ENCODE measurements at regions not wholly inside any gene's neighbourhood (a gene's known extent, or its start where the extent isn't known, plus 50 kb on each side); places are given as distances from the start of the nearest gene placed in this dataset.
"Not testable (repeated sequence)": the region's sequence is repeated elsewhere in the genome, so short reads cannot be mapped to it uniquely, and the experiment has no call there.

DNA sequence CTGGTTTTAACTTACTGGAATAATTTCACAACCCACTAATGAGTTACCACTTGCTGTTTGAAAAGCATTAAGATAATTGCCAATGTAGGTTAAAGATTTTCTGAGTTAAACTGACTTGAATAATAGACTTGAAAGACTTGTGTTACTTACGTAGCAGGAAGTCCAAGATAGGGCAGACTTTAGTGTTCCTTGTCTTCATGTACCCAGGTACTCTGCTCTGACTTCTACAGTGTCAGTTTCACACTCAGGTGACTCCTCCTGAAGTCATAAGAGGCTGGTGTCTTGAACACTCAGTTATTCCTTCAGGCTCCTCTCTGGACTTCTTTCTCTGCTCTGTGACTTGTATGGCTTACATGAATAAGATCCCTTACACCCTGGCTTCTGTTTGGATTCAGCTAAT is 76.3 kb upstream of the SGK1 start:
- ATAC-seq (no peak), DNase-seq (no peak)
- Histone ChIP-seq H3K4me3 (ENCODE audit: low read length) (no peak overlapping the region), H3K36me3 (ENCODE audit: control insufficient read depth in 2 of 3, insufficient read depth in 3 of 3, low read length in 3 of 3) (no peaks in the 10 kb centered on the region), H3K9me3 (ENCODE audit: control insufficient read depth in 2 of 3, low read length in 3 of 3) (no peaks in the 10 kb centered on the region), H3K27ac (ENCODE audit: low read depth, low read length) (no peak overlapping the region), H3K27me3 (ENCODE audit: control insufficient read depth in 2 of 2, insufficient read depth in 2 of 2, low read length in 2 of 2) (no peaks in the 10 kb centered on the region), H3K4me1 (ENCODE audit: control insufficient read depth in 2 of 2, insufficient read depth in 2 of 2, low read length in 2 of 2) (no peaks in the 10 kb centered on the region)
- H3K4me3 Mint-ChIP-seq = no peak overlapping the region
- peaks cover 0 to 1% (median 0%) of the 10 kb centered on the region in 5 donors for H3K36me3 Mint-ChIP-seq
- H3K4me1 Mint-ChIP-seq = peaks cover 0 to 11% (median 6%) of the 10 kb centered on the region in 7 donors
- intact Hi-C loops (cut with micrococcal nuclease) = no loop called here
- H3K27me3 Mint-ChIP-seq = no peaks in the 10 kb centered on the region
- H3K27ac Mint-ChIP-seq = peak overlapping the region in 1 of 9 donors; percentile 25
- ChIA-PET POLR2A (no interaction called here), CTCF (interaction anchor here (0.6 kb wide), 1 partner anchor 248 kb away, joined by 3 read pairs; no protein-coding TSS in a partner anchor)
- peaks cover 0 to 3% (median 0%) of the 10 kb centered on the region in 11 donors for H3K9me3 Mint-ChIP-seq

DNA sequence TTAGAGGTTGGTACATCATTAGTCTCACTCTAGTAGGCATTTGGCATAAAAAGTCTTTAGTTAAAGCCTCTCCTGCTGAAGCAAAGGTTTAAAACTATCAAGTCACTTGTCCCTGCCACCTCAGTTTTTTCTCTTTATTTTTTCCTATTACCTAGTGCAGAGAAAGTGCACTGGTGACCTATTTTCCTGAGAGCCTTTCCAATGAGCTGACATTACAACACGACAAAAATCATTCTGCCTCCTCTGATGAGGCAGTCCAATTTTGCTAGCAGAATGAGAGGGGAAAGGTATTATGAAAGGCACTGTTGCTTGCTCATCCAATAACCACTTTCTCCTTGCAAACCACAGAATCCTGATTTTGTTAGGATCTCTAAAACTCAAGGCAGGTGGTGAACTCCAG is 73.3 kb upstream of the SGK1 start:
- Mint-ChIP-seq H3K36me3 (peaks cover 0 to 6% (median 0%) of the 10 kb centered on the region in 5 donors), H3K4me1 (peaks cover 0 to 8% (median 4%) of the 10 kb centered on the region in 7 donors), H3K27me3 (no peaks in the 10 kb centered on the region), H3K4me3 (no peak overlapping the region), H3K9me3 (peaks cover 0 to 5% (median 0%) of the 10 kb centered on the region in 11 donors), H3K27ac (no peak overlapping the region)
- Histone ChIP-seq H3K4me1 (ENCODE audit: control insufficient read depth in 2 of 2, insufficient read depth in 2 of 2, low read length in 2 of 2) (no peaks in the 10 kb centered on the region), H3K27ac (ENCODE audit: low read depth, low read length) (no peak overlapping the region), H3K36me3 (ENCODE audit: control insufficient read depth in 2 of 3, insufficient read depth in 3 of 3, low read length in 3 of 3) (no peaks in the 10 kb centered on the region), H3K4me3 (ENCODE audit: low read length) (no peak overlapping the region), H3K9me3 (ENCODE audit: control insufficient read depth in 2 of 3, low read length in 3 of 3) (no peaks in the 10 kb centered on the region), H3K27me3 (ENCODE audit: control insufficient read depth in 2 of 2, insufficient read depth in 2 of 2, low read length in 2 of 2) (no peaks in the 10 kb centered on the region)
- ChIA-PET POLR2A (no interaction called here), CTCF (no interaction called here)
- intact Hi-C loops (cut with micrococcal nuclease) = no loop called here
- ATAC-seq = no peak
- DNase-seq = no peak

DNA sequence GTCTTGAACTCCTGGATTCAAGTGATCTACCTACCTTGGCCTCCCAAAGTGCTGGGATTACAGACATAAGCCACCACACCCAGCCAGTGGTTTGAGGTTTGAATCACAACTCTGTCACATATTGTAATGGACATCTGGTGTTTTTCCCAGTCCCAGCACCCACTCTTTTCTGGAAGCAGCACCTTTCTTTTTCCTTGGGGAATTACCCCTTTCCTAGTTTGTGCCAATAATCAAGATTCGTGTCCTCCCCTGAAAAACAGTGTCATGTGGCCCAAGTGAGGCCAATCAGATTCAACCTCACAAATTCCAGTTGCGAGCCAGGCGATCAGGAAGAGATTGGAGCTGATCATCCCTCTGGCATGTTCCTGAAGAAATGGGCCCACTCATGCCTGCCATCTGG is 71.7 kb upstream of the SGK1 start:
- no peaks in the 10 kb centered on the region for H3K27me3 ChIP-seq (ENCODE audit: control insufficient read depth in 2 of 2, insufficient read depth in 2 of 2, low read length in 2 of 2)
- no peak overlapping the region for H3K27ac ChIP-seq (ENCODE audit: low read depth, low read length)
- H3K9me3 ChIP-seq (ENCODE audit: control insufficient read depth in 2 of 3, low read length in 3 of 3) = no peaks in the 10 kb centered on the region
- CTCF ChIA-PET = interaction anchor here (0.6 kb wide), 1 partner anchor 310 kb away, joined by 3 read pairs; no protein-coding TSS in a partner anchor
- DNase-seq = no peak
- no peak overlapping the region for H3K27ac Mint-ChIP-seq
- no peak for ATAC-seq
- no peak overlapping the region for H3K4me3 ChIP-seq (ENCODE audit: low read length)
- no peaks in the 10 kb centered on the region for H3K4me1 ChIP-seq (ENCODE audit: control insufficient read depth in 2 of 2, insufficient read depth in 2 of 2, low read length in 2 of 2)
- H3K4me3 Mint-ChIP-seq = no peak overlapping the region
- no peaks in the 10 kb centered on the region for H3K27me3 Mint-ChIP-seq
- H3K36me3 ChIP-seq (ENCODE audit: control insufficient read depth in 2 of 3, insufficient read depth in 3 of 3, low read length in 3 of 3) = no peaks in the 10 kb centered on the region
- peaks cover 0 to 5% (median 0%) of the 10 kb centered on the region in 11 donors for H3K9me3 Mint-ChIP-seq
- peaks cover 0 to 6% (median 0%) of the 10 kb centered on the region in 5 donors for H3K36me3 Mint-ChIP-seq
- peaks cover 0 to 9% (median 4%) of the 10 kb centered on the region in 7 donors for H3K4me1 Mint-ChIP-seq
- intact Hi-C loops (cut with micrococcal nuclease) = loop anchor here in 1 of 2 donors (10.0 kb wide), 1 partner anchor 135 kb away; no protein-coding TSS in a partner anchor
- POLR2A ChIA-PET = no interaction called here

DNA sequence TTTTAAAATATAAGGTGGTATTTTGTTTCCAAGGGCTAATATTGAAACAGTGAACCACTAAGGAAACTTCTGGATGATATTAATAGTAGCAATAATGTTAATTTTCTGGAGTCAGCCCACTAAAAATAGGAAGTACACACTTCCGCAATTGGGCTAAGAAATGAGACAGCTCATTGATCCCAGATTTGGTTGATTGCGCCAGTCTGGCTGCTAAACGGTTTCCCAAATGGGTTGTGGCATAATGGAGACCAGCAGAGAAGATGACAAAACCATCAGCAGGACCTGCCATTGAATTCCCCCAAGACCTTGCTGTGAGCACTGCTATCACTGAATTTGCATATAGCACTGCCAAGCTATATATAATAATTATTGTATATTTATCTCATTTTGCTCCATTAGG is 71.2 kb upstream of the SGK1 start:
- Histone ChIP-seq H3K36me3 (ENCODE audit: control insufficient read depth in 2 of 3, insufficient read depth in 3 of 3, low read length in 3 of 3) (no peaks in the 10 kb centered on the region), H3K27me3 (ENCODE audit: control insufficient read depth in 2 of 2, insufficient read depth in 2 of 2, low read length in 2 of 2) (no peaks in the 10 kb centered on the region), H3K9me3 (ENCODE audit: control insufficient read depth in 2 of 3, low read length in 3 of 3) (no peaks in the 10 kb centered on the region), H3K27ac (ENCODE audit: low read depth, low read length) (no peak overlapping the region), H3K4me1 (ENCODE audit: control insufficient read depth in 2 of 2, insufficient read depth in 2 of 2, low read length in 2 of 2) (no peaks in the 10 kb centered on the region), H3K4me3 (ENCODE audit: low read length) (no peak overlapping the region)
- Mint-ChIP-seq H3K36me3 (peaks cover 0 to 6% (median 0%) of the 10 kb centered on the region in 5 donors), H3K27me3 (no peaks in the 10 kb centered on the region), H3K4me1 (peaks cover 0 to 4% (median 3%) of the 10 kb centered on the region in 7 donors), H3K9me3 (peaks cover 0 to 5% (median 0%) of the 10 kb centered on the region in 11 donors), H3K4me3 (no peak overlapping the region), H3K27ac (no peak overlapping the region)
- ChIA-PET POLR2A (no interaction called here), CTCF (no interaction called here)
- DNase-seq (no peak), ATAC-seq (peak; percentile 40)
- intact Hi-C loops (cut with micrococcal nuclease) = loop anchor here in 1 of 2 donors (10.0 kb wide), 1 partner anchor 136 kb away; no protein-coding TSS in a partner anchor

DNA sequence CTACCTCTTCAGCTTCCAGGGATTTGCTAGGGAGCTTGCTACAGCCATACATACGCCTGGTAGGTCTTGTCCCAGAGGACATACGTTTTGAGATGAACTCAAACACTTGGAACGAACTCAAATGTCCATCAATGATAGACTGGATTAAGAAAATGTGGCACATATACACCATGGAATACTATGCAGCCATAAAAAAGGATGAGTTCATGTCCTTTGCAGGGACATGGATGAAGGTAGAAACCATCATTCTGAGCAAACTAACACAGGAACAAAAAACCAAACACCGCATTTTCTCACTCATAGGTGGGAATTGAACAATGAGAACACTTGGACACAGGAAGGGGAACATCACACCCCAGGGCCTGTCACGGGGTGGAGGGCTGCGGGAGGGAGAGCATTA is 68.6 kb upstream of the SGK1 start:
- not testable (repeated sequence) for H3K27ac Mint-ChIP-seq; H3K27ac ChIP-seq (ENCODE audit: low read depth, low read length); H3K9me3 ChIP-seq (ENCODE audit: control insufficient read depth in 2 of 3, low read length in 3 of 3); H3K9me3 Mint-ChIP-seq; H3K36me3 ChIP-seq (ENCODE audit: control insufficient read depth in 2 of 3, insufficient read depth in 3 of 3, low read length in 3 of 3); H3K36me3 Mint-ChIP-seq; ATAC-seq; DNase-seq; H3K4me1 Mint-ChIP-seq; H3K4me3 Mint-ChIP-seq; H3K4me3 ChIP-seq (ENCODE audit: low read length); H3K4me1 ChIP-seq (ENCODE audit: control insufficient read depth in 2 of 2, insufficient read depth in 2 of 2, low read length in 2 of 2); H3K27me3 Mint-ChIP-seq; H3K27me3 ChIP-seq (ENCODE audit: control insufficient read depth in 2 of 2, insufficient read depth in 2 of 2, low read length in 2 of 2)
- POLR2A ChIA-PET = interaction anchor here (0.7 kb wide), 1 partner anchor 1494 kb away, joined by 4 read pairs; no protein-coding TSS in a partner anchor
- intact Hi-C loops (cut with micrococcal nuclease) = loop anchor here in 1 of 2 donors (10.0 kb wide), 1 partner anchor 138 kb away; no protein-coding TSS in a partner anchor
- CTCF ChIA-PET = interaction anchor here (0.5 to 0.6 kb wide), 2 partner anchors 127 to 138 kb away, joined by 3 read pairs; no protein-coding TSS in a partner anchor

DNA sequence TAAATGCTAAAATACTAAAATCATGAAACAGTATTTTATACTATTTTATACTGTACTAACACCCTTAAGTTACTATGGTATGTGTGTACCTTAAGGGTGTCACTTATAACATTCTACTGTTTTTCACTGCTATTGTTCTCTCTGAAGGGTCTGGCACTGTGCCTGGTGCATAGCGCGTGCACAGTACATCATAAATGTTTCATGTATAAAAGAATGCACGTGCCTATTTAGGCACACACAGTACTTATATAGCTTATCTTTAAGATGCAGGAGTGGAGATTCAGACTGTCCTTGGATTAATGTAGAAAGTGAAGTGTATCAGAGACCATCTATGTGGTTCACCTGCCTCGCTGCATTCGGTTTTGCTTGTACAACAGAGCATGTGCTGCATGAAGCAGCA is 64.0 kb upstream of the SGK1 start:
- peaks cover 0 to 7% (median 0%) of the 10 kb centered on the region in 5 donors for H3K36me3 Mint-ChIP-seq
- Histone ChIP-seq H3K27me3 (ENCODE audit: control insufficient read depth in 2 of 2, insufficient read depth in 2 of 2, low read length in 2 of 2) (no peaks in the 10 kb centered on the region), H3K9me3 (ENCODE audit: control insufficient read depth in 2 of 3, low read length in 3 of 3) (no peaks in the 10 kb centered on the region), H3K4me1 (ENCODE audit: control insufficient read depth in 2 of 2, insufficient read depth in 2 of 2, low read length in 2 of 2) (peaks cover 14 to 17% of the 10 kb centered on the region in 2 donors), H3K27ac (ENCODE audit: low read depth, low read length) (no peak overlapping the region), H3K36me3 (ENCODE audit: control insufficient read depth in 2 of 3, insufficient read depth in 3 of 3, low read length in 3 of 3) (no peaks in the 10 kb centered on the region), H3K4me3 (ENCODE audit: low read length) (no peak overlapping the region)
- intact Hi-C loops (cut with micrococcal nuclease) = loop anchor here (2.0 to 10.0 kb wide), 3 partner anchors 143 to 207 kb away; no protein-coding TSS in a partner anchor
- H3K9me3 Mint-ChIP-seq = peaks cover 0 to 4% (median 0%) of the 10 kb centered on the region in 11 donors
- DNase-seq (no peak), ATAC-seq (no peak)
- no peak overlapping the region for H3K27ac Mint-ChIP-seq
- ChIA-PET POLR2A (interaction anchor here (1.0 kb wide), 1 partner anchor 208 kb away, joined by 3 read pairs; no protein-coding TSS in a partner anchor), CTCF (interaction anchor here (2.0 kb wide), 1 partner anchor 29 kb away, joined by 5 read pairs; no protein-coding TSS in a partner anchor)
- no peak overlapping the region for H3K4me3 Mint-ChIP-seq
- no peaks in the 10 kb centered on the region for H3K27me3 Mint-ChIP-seq
- H3K4me1 Mint-ChIP-seq = peaks cover 11 to 36% (median 31%) of the 10 kb centered on the region in 7 donors

DNA sequence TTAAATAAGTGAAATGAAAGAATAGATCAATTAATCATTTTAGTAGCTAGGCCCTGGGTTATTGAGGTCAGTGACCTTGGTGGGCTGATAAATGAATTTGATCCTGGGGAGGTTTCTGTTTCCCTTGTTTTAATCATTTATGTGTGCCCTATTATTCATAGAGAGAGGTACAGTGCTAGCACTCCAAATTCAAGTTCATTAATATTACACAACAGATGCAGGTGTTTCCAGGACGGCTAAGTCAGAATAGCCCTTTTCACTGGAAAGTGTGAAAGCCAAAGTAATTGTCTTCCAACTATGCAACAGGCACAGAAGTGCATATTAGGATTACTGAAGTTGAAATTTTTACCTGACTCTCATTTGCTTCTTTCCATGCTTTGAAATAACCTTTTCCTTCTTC is 61.7 kb upstream of the SGK1 start:
- Histone ChIP-seq H3K4me3 (ENCODE audit: low read length) (no peak overlapping the region), H3K27ac (ENCODE audit: low read depth, low read length) (no peak overlapping the region), H3K27me3 (ENCODE audit: control insufficient read depth in 2 of 2, insufficient read depth in 2 of 2, low read length in 2 of 2) (no peaks in the 10 kb centered on the region), H3K9me3 (ENCODE audit: control insufficient read depth in 2 of 3, low read length in 3 of 3) (no peaks in the 10 kb centered on the region), H3K4me1 (ENCODE audit: control insufficient read depth in 2 of 2, insufficient read depth in 2 of 2, low read length in 2 of 2) (peaks cover 14 to 17% of the 10 kb centered on the region in 2 donors), H3K36me3 (ENCODE audit: control insufficient read depth in 2 of 3, insufficient read depth in 3 of 3, low read length in 3 of 3) (no peaks in the 10 kb centered on the region)
- ATAC-seq = no peak
- H3K36me3 Mint-ChIP-seq = peaks cover 0 to 7% (median 0%) of the 10 kb centered on the region in 5 donors
- H3K4me1 Mint-ChIP-seq = peaks cover 14 to 41% (median 38%) of the 10 kb centered on the region in 7 donors
- H3K27ac Mint-ChIP-seq = peak overlapping the region in 7 of 9 donors; percentile 26 to 84 (median 56)
- no peaks in the 10 kb centered on the region for H3K9me3 Mint-ChIP-seq
- H3K27me3 Mint-ChIP-seq = no peaks in the 10 kb centered on the region
- no peak for DNase-seq
- POLR2A ChIA-PET = interaction anchor here (0.7 kb wide), 1 partner anchor 62 kb away, joined by 5 read pairs; the partner anchor contains the start of gene SGK1
- peak overlapping the region in 8 of 10 donors; percentile 10 to 66 (median 38) for H3K4me3 Mint-ChIP-seq
- intact Hi-C loops (cut with micrococcal nuclease) = loop anchor here (1.0 to 2.0 kb wide), 2 partner anchors 133 to 201 kb away; no protein-coding TSS in a partner anchor
- CTCF ChIA-PET = no interaction called here
